GM12865 (cell line): ENCODE measurements at regions not wholly inside any gene's neighbourhood (a gene's known extent, or its start where the extent isn't known, plus 50 kb on each side); places are given as distances from the start of the nearest gene placed in this dataset.

Experiments used
- DNase-seq: peaks from one replicate; pipeline ENCODE4 v3.0.0; 2010; ENCODE audit warnings: low read depth
- H3K4me3 ChIP-seq: 2 replicates; pipeline ENCODE4 v1.5.1; 2011; ENCODE audit warnings: mild to moderate bottlenecking, low read depth, low read length, control low read depth
- CTCF ChIP-seq: IDR thresholded peaks from 2 replicates; pipeline ENCODE4 v1.5.1; 2011; ENCODE audit warnings: low read length, control low read depth, low read depth, inconsistent platforms; ENCODE audit not compliant: insufficient read depth; ENCODE audit errors: missing control alignments

GRCh38 chr22:47572443-47572842 lies 810.0 kb downstream of the TBC1D22A start:
- no peak for DNase-seq
- H3K4me3 ChIP-seq, result no peak overlapping the region
- TF ChIP-seq CTCF, result no peak

GRCh38 chr22:47571616-47572015 lies 809.2 kb downstream of the TBC1D22A start:
- no peak overlapping the region for H3K4me3 ChIP-seq
- no peak for TF ChIP-seq CTCF
- DNase-seq, result no peak

- TF ChIP-seq CTCF, result no peak
- no peak for DNase-seq
- H3K4me3 ChIP-seq, result no peak overlapping the region
Observed at GRCh38 chr22:47570851-47571250, 808.4 kb downstream of the TBC1D22A start.

- TF ChIP-seq CTCF, result no peak
- H3K4me3 ChIP-seq, result no peak overlapping the region
- DNase-seq, result no peak
Observed at GRCh38 chr22:47570300-47570685, 807.8 kb downstream of the TBC1D22A start.

GRCh38 chr22:47569389-47570299 lies 807.2 kb downstream of the TBC1D22A start:
- TF ChIP-seq CTCF, result no peak
- no peak overlapping the region for H3K4me3 ChIP-seq
- no peak for DNase-seq

- DNase-seq, result no peak
- no peak overlapping the region for H3K4me3 ChIP-seq
- TF ChIP-seq CTCF, result no peak
Observed at GRCh38 chr22:47568700-47569099, 806.2 kb downstream of the TBC1D22A start.
